ENCODE measurements at regions not wholly inside any gene's neighbourhood (a gene's known extent, or its start where the extent isn't known, plus 50 kb on each side); places are given as distances from the start of the nearest gene placed in this dataset.

DNA sequence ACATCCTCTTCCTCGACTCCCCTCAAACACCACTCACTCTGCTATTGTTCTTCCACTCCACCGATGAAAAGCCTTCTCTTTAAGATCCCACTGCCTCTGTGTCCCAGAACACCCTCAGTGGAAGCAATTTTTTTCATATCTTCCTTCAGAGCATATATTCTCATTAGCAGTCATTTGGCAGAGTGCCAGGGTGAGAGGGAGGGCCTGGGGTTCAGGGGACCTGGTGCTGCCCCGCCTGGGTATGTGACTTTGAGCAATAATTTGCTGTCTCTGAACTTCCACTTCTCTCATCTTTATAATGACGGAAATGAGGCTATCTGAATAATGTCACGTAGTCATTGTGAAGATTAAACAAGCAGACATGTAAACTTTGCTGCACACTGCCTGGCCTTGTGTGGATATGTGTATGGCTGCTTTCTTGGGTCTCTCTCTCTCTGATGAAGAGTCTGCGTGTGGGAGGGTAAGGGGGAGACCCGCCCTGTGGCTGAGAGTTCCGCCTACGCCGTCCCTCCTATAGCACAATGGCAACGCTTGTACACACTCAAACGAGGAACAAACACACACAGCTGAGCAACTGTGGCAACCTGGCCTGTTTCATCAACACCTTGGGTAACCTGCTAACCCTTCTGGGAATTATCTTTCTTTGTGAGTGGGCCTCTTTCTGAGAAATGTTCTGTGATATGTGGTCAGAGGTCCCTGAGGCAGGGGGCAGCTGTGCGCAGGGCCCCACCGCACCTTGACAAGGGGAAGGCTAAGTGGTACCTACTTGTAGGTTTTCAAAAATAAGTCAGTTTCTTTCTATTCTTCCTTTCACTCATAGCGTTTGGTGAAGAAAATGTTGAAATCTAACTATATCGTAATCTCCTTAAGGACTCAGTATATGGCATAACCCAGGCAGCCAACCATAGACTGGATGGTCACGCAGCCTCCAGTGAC lies 369.8 kb downstream of the SV2B start:
- H3K9ac ChIP-seq (ENCODE audit: insufficient read depth in 1 of 2, low read depth in 2 of 2, low read length in 2 of 2), result no peak overlapping the region
- no peak overlapping the region; the same call in 2 of the 3 replicates for H3K27ac ChIP-seq (ENCODE audit: extremely low read depth, low read depth, low read length)
- no peaks in the 10 kb centered on the region for H4K20me1 ChIP-seq (replicated peaks; ENCODE audit: control insufficient read depth, insufficient read depth, low read length)
- DNase-seq (ENCODE audit: extremely low read depth in 1 of 4, low spot score in 3 of 4), result peak; percentile 33 to 50 (median 40)
- 27% methylated on average over 17 of the region's 17 CpGs for WGBS (ENCODE audit: insufficient coverage, low coverage, missing lambda C conversion rate)
- BruUV-seq (replicated peaks), result no TSS peak
- in situ Hi-C loops (cut with MboI) (no loop called here), intact Hi-C loops (cut with micrococcal nuclease) (no loop called here)
- H3K4me1 ChIP-seq (replicated peaks in 1 of 2; ENCODE audit: control insufficient read depth in 2 of 2, insufficient read depth in 2 of 2, low read length in 2 of 2), result peaks cover 18 to 41% of the 10 kb centered on the region in 2 experiments
- no peaks in the 10 kb centered on the region for H3K27me3 ChIP-seq (ENCODE audit: control insufficient read depth in 2 of 2, insufficient read depth in 2 of 2, low read length in 2 of 2)
- POLR2A ChIA-PET, result interaction anchor here (0.7 kb wide), 1 partner anchor 212 kb away, joined by 3 read pairs; no protein-coding TSS in a partner anchor
- H3K4me3 ChIP-seq, result no peak overlapping the region
- peak; percentile 84 for ATAC-seq
- H3K9me3 ChIP-seq (replicated peaks; ENCODE audit: control insufficient read depth, insufficient read depth, low read depth, low read length), result no peaks in the 10 kb centered on the region
- CTCF ChIA-PET (ENCODE audit: low intra/inter-chr PET ratio), result no interaction called here
- H3K9me1 ChIP-seq (ENCODE audit: control insufficient read depth, insufficient read depth, low read length), result no peaks in the 10 kb centered on the region
- H3K79me2 ChIP-seq (ENCODE audit: control insufficient read depth, insufficient read depth, low read length), result no peaks in the 10 kb centered on the region
- peak; percentile 6 for FAIRE-seq
- no peaks in the 10 kb centered on the region for H3K36me3 ChIP-seq (ENCODE audit: control insufficient read depth, insufficient read depth, low read length)
- H2AFZ ChIP-seq (ENCODE audit: low read depth, low read length), result peak overlapping the region; percentile 82
- H3K4me2 ChIP-seq (ENCODE audit: insufficient read depth, low read length), result peak overlapping the region; percentile 15
- TF ChIP-seq ELF4 (CRISPR knock-in tag; IDR thresholded peaks at IDR 0.05), result no peak
- TF ChIP-seq, protein P1, sequence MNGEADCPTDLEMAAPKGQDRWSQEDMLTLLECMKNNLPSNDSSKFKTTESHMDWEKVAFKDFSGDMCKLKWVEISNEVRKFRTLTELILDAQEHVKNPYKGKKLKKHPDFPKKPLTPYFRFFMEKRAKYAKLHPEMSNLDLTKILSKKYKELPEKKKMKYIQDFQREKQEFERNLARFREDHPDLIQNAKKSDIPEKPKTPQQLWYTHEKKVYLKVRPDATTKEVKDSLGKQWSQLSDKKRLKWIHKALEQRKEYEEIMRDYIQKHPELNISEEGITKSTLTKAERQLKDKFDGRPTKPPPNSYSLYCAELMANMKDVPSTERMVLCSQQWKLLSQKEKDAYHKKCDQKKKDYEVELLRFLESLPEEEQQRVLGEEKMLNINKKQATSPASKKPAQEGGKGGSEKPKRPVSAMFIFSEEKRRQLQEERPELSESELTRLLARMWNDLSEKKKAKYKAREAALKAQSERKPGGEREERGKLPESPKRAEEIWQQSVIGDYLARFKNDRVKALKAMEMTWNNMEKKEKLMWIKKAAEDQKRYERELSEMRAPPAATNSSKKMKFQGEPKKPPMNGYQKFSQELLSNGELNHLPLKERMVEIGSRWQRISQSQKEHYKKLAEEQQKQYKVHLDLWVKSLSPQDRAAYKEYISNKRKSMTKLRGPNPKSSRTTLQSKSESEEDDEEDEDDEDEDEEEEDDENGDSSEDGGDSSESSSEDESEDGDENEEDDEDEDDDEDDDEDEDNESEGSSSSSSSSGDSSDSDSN (IDR thresholded peaks at IDR 0.05; ENCODE audit: borderline replicate concordance in 1 of 2, low read depth in 2 of 2, low read length in 2 of 2), result no peak
- no peak for TF ChIP-seq MYC (IDR thresholded peaks at IDR 0.05; ENCODE audit: low read depth, low read length)
- no peak for TF ChIP-seq MYC (CRISPR knock-in tag; IDR thresholded peaks at IDR 0.05; ENCODE audit: borderline replicate concordance, low read depth)
- TF ChIP-seq ZEB2 (IDR thresholded peaks at IDR 0.05), result 0 out of 2 replicates have a peak, but pooled peaks have one; percentile 19
- TF ChIP-seq ZNF584 (CRISPR knock-in tag; IDR thresholded peaks at IDR 0.05; ENCODE audit: low read depth), result peak; percentile 47; the same call in 1 of the 2 replicates
- no peak for TF ChIP-seq ZNF121 (CRISPR knock-in tag; conservative IDR thresholded peaks at IDR 0.05)
- no peak for TF ChIP-seq NFE2 (IDR thresholded peaks at IDR 0.05; ENCODE audit: low read depth)
- peak; percentile 86 for TF ChIP-seq FOXJ2 (tag; IDR thresholded peaks at IDR 0.05)
- TF ChIP-seq HSF4 (CRISPR knock-in tag; IDR thresholded peaks at IDR 0.05; ENCODE audit: borderline replicate concordance), result no peak
- TF ChIP-seq, protein P2, sequence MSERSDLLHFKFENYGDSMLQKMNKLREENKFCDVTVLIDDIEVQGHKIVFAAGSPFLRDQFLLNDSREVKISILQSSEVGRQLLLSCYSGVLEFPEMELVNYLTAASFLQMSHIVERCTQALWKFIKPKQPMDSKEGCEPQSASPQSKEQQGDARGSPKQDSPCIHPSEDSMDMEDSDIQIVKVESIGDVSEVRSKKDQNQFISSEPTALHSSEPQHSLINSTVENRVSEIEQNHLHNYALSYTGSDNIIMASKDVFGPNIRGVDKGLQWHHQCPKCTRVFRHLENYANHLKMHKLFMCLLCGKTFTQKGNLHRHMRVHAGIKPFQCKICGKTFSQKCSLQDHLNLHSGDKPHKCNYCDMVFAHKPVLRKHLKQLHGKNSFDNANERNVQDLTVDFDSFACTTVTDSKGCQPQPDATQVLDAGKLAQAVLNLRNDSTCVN (CRISPR knock-in tag; IDR thresholded peaks at IDR 0.05), result no peak
- no peak for TF ChIP-seq HLTF (IDR thresholded peaks at IDR 0.05)
- peak; percentile 50 for TF ChIP-seq RFX1 (IDR thresholded peaks at IDR 0.05)
- TF ChIP-seq SNRNP70 (optimal IDR thresholded peaks at IDR 0.05; ENCODE audit: low read depth, low read length), result no peak
- no peak for TF ChIP-seq XRCC4 (IDR thresholded peaks at IDR 0.05; ENCODE audit: extremely low read depth, insufficient read depth, insufficient read length)
- TF ChIP-seq STAG1 (CRISPR knock-in tag; IDR thresholded peaks at IDR 0.05; ENCODE audit: borderline replicate concordance), result no peak
- peak in 1 of 2 experiments; percentile 50; a peak in 1 of 4 replicates for TF ChIP-seq RCOR1 (IDR thresholded peaks at IDR 0.05; ENCODE audit: borderline replicate concordance in 1 of 2, low read depth in 2 of 2, low read length in 2 of 2)
- TF ChIP-seq SAP30 (IDR thresholded peaks at IDR 0.05; ENCODE audit: borderline replicate concordance, insufficient read depth, low read depth, low read length, poor library complexity, severe bottlenecking), result no peak
- TF ChIP-seq RB1 (IDR thresholded peaks at IDR 0.05; ENCODE audit: low read depth), result no peak
- TF ChIP-seq ZNF124 (CRISPR knock-in tag; IDR thresholded peaks at IDR 0.05), result no peak
